ENCODE measurements at regions not wholly inside any gene's neighbourhood (a gene's known extent, or its start where the extent isn't known, plus 50 kb on each side); places are given as distances from the start of the nearest gene placed in this dataset.

DNA sequence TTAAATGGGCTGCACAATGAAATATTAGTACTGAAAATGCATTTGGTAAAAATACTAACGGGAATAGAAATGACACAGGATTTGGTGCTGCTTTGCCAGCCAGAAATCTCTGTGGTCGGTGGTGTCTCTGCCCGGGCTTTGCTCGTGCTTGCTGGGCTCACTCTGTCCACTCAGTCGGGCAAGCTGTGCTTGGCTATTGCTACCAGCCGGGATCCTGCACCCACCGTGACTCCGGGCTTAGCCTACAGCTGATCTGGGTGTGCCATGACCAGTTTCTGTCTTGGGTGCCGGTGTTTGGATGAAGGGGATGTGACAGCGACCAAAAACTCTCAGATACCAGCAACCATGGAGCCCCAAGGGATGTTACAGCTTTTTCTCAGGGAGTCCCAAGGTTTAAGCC, 487.7 kb downstream of the TECRL start:
- no peaks in the 10 kb centered on the region for H3K27me3 ChIP-seq
- DNase-seq (ENCODE audit: low spot score in 2 of 2) = no peak
- no peak overlapping the region for H3K4me3 ChIP-seq
- WGBS, 2 donors = 88 to 91% methylated on average over 10 of the region's 10 CpGs
- H3K4me1 ChIP-seq = no peaks in the 10 kb centered on the region
- H3K9me3 ChIP-seq = peaks cover 0 to 2% (median 0%) of the 10 kb centered on the region in 4 donors
- TF ChIP-seq, protein P1, sequence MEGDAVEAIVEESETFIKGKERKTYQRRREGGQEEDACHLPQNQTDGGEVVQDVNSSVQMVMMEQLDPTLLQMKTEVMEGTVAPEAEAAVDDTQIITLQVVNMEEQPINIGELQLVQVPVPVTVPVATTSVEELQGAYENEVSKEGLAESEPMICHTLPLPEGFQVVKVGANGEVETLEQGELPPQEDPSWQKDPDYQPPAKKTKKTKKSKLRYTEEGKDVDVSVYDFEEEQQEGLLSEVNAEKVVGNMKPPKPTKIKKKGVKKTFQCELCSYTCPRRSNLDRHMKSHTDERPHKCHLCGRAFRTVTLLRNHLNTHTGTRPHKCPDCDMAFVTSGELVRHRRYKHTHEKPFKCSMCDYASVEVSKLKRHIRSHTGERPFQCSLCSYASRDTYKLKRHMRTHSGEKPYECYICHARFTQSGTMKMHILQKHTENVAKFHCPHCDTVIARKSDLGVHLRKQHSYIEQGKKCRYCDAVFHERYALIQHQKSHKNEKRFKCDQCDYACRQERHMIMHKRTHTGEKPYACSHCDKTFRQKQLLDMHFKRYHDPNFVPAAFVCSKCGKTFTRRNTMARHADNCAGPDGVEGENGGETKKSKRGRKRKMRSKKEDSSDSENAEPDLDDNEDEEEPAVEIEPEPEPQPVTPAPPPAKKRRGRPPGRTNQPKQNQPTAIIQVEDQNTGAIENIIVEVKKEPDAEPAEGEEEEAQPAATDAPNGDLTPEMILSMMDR (IDR thresholded peaks at IDR 0.05) = no peak
- TF ChIP-seq POLR2A (IDR thresholded peaks at IDR 0.05) = no peak
- no peak for TF ChIP-seq EP300 (IDR thresholded peaks at IDR 0.05)
- H3K27ac ChIP-seq = no peak overlapping the region
- no peaks in the 10 kb centered on the region for H3K36me3 ChIP-seq

DNA sequence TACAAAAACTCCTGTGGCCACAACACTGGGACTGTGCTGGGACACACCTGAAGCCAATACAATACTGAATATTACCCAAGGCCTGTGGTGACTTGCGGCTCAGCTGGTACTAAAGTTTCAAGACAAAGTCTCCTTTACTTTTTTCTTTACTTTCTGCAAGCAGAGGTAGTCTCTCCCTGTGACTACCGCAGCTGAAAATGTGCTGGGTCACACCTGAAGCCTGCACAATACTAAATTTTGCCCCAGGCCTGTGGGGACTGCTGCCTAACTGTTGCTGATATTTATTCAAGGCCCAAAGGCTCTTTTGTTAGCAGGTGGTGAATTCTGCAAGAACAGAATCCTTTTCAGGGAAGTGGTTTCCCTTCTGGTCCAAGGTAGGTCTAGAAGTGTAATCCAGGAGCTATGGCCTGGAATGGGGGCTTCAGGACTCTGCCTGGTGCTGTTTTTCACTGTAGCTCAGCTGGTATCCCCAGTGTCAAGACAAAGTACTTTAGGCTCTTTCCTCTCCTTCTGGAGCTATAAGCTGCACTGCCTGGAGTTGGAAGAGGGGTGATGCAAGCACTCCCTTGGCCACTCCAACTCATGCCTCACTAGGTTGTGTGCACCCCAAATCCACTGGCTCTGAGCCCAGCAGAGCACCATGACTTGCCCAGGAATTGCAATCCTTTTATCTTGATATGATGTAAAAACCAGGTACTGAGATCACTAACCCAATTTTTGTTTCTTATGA, 489.4 kb downstream of the TECRL start:
- H3K4me3 ChIP-seq = no peak overlapping the region
- TF ChIP-seq, protein P1 (IDR thresholded peaks at IDR 0.05) = no peak
- TF ChIP-seq EP300 (IDR thresholded peaks at IDR 0.05) = no peak
- TF ChIP-seq POLR2A (IDR thresholded peaks at IDR 0.05) = no peak
- no peaks in the 10 kb centered on the region for H3K27me3 ChIP-seq
- H3K36me3 ChIP-seq = no peaks in the 10 kb centered on the region
- DNase-seq (ENCODE audit: low spot score in 2 of 2) = no peak
- WGBS, 2 donors = 91 to 94% methylated on average over 2 of the region's 2 CpGs
- peaks cover 0 to 2% (median 0%) of the 10 kb centered on the region in 4 donors for H3K9me3 ChIP-seq
- no peaks in the 10 kb centered on the region for H3K4me1 ChIP-seq
- no peak overlapping the region for H3K27ac ChIP-seq

DNA sequence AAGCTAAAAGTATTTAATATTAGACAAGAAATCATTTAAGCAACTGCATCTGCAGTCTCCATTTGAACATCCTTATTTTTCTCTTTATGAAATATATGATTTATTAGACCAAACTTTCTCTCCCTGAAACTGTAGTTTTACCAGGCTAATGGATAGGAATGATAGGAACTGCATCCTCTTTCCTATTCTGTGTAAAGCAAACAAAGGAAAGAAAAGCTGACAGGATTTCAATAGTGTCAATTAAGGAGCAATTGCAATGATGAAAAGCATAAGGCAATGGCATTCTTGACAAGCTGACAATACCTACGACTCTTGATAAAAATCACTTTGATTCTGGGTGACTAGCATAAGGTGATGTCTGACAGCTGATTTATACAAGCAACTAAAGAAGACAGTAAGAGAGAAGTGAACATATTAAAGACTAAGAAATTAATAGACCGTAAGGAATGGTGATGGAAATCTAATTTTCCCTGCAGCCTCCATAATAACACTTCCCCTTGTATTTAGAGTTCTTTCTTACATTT, 502.5 kb downstream of the TECRL start:
- no peak overlapping the region for H3K27ac ChIP-seq
- H3K36me3 ChIP-seq = no peaks in the 10 kb centered on the region
- H3K9me3 ChIP-seq = no peaks in the 10 kb centered on the region
- H3K4me1 ChIP-seq = no peaks in the 10 kb centered on the region
- no peaks in the 10 kb centered on the region for H3K27me3 ChIP-seq
- WGBS, 2 donors = 57 to 62% methylated on average over 2 of the region's 2 CpGs
- TF ChIP-seq, protein P1 (IDR thresholded peaks at IDR 0.05) = no peak
- TF ChIP-seq POLR2A (IDR thresholded peaks at IDR 0.05) (no peak), EP300 (IDR thresholded peaks at IDR 0.05) (no peak)
- H3K4me3 ChIP-seq = no peak overlapping the region
- DNase-seq (ENCODE audit: low spot score in 2 of 2) = no peak

DNA sequence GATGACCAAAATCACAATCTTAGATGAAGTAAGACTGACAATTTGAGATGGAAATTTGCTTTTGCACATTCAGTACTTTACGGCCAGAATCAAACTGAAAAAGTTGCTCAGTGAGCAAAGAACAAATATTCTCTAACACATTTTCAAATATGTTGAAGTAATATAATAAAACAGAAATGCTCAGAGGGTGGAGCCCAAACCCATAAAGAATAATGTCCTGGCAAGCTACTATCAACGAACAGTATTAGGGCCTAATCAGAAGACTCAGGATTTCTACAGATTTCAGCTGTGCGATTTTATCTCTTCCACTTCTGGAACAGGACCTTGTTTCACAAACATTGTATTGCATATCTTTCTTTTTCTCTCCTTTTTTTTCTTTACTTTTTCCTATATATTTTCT, 505.0 kb downstream of the TECRL start:
- TF ChIP-seq, protein P1 (IDR thresholded peaks at IDR 0.05) = no peak
- DNase-seq (ENCODE audit: low spot score in 2 of 2) = no peak
- Histone ChIP-seq H3K27ac (no peak overlapping the region), H3K4me3 (no peak overlapping the region), H3K36me3 (no peaks in the 10 kb centered on the region), H3K4me1 (no peaks in the 10 kb centered on the region), H3K27me3 (no peaks in the 10 kb centered on the region), H3K9me3 (no peaks in the 10 kb centered on the region)
- 68 to 83% methylated on average over 3 of the region's 3 CpGs for WGBS, 2 donors

DNA sequence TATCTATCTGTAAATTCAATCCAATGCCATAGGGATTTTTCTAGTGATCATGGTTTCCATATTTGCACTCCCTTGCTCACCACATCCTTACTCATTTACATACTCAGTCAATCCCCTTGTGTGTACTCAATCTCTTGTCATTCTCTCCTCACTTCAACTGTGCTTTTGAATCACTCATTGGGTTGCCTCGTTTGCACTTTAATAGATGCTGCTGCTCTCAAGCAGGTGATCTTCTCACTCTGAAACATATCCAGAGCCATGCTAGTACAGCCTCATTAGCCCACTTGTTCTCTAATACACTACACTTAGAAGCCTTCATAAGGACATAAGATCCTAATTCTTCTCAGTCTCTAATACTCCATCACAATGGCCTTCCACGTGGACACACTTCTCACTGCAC, 507.9 kb downstream of the TECRL start:
- TF ChIP-seq, protein P1 (IDR thresholded peaks at IDR 0.05) = no peak
- TF ChIP-seq POLR2A (IDR thresholded peaks at IDR 0.05) = no peak
- TF ChIP-seq EP300 (IDR thresholded peaks at IDR 0.05) = no peak
- no peak for DNase-seq (ENCODE audit: low spot score in 2 of 2)
- Histone ChIP-seq H3K36me3 (no peaks in the 10 kb centered on the region), H3K9me3 (no peaks in the 10 kb centered on the region), H3K27ac (no peak overlapping the region), H3K4me3 (no peak overlapping the region), H3K4me1 (no peaks in the 10 kb centered on the region), H3K27me3 (no peaks in the 10 kb centered on the region)
- WGBS, 2 donors = 32 to 34% methylated on average over 2 of the region's 2 CpGs
